ENCODE measurements at regions not wholly inside any gene's neighbourhood (a gene's known extent, or its start where the extent isn't known, plus 50 kb on each side); places are given as distances from the start of the nearest gene placed in this dataset.

DNA sequence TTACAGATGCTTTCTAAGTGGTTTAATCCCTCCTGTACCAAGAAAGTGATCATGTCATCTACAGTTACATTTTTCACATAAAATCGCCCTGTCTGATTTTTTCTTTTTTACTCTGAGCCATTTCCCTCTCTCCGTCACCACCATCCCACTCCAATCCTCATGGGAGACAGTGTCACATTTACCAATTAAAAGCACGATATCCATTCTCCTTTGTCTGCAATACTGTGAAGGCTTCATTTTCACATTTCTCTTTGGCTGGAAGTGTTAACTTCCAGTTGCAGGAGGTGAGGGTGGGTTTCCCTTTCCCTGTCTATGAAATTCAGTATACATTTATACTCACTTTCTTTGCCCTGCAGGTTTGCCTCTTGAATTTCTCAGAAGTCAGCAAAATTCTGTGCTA is 372.7 kb upstream of the CNR1 start:
- TF ChIP-seq, protein P1, sequence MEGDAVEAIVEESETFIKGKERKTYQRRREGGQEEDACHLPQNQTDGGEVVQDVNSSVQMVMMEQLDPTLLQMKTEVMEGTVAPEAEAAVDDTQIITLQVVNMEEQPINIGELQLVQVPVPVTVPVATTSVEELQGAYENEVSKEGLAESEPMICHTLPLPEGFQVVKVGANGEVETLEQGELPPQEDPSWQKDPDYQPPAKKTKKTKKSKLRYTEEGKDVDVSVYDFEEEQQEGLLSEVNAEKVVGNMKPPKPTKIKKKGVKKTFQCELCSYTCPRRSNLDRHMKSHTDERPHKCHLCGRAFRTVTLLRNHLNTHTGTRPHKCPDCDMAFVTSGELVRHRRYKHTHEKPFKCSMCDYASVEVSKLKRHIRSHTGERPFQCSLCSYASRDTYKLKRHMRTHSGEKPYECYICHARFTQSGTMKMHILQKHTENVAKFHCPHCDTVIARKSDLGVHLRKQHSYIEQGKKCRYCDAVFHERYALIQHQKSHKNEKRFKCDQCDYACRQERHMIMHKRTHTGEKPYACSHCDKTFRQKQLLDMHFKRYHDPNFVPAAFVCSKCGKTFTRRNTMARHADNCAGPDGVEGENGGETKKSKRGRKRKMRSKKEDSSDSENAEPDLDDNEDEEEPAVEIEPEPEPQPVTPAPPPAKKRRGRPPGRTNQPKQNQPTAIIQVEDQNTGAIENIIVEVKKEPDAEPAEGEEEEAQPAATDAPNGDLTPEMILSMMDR (IDR thresholded peaks at IDR 0.05; ENCODE audit: low read depth, low read length, missing control alignments): no peak
- no peak for DNase-seq (ENCODE audit: low read depth)
- no peak overlapping the region for H3K4me3 ChIP-seq (ENCODE audit: low read depth, low read length)

DNA sequence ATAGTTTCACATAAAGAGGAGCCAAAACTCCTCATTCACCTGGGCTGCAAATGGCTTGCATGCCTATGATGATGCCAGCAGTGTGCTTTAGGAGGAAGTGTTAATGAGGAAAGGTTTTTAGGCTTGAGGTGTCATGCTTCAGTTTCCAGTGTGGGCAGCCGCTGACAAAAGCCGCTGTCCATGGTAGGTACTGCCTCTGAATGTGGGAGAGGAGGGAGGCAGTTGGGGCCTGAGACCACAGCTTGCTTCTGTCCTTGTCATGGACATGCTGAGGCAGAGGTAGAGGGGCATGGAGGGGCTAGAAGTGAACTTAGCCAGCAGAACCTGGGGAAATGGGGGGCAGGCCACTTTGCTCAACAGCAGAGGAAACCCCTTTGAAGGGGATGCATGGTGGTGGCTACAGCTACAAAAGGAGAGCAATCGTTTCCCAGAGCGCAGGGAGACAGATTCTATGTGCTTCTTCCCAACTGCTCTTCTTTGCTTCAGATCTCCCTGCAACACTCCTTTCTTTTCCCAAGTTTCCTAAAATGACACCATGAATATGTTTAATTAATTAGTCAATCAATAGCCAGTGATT is 372.1 kb upstream of the CNR1 start:
- TF ChIP-seq, protein P1 (IDR thresholded peaks at IDR 0.05; ENCODE audit: low read depth, low read length, missing control alignments): no peak
- no peak for DNase-seq (ENCODE audit: low read depth)
- H3K4me3 ChIP-seq (ENCODE audit: low read depth, low read length): no peak overlapping the region

DNA sequence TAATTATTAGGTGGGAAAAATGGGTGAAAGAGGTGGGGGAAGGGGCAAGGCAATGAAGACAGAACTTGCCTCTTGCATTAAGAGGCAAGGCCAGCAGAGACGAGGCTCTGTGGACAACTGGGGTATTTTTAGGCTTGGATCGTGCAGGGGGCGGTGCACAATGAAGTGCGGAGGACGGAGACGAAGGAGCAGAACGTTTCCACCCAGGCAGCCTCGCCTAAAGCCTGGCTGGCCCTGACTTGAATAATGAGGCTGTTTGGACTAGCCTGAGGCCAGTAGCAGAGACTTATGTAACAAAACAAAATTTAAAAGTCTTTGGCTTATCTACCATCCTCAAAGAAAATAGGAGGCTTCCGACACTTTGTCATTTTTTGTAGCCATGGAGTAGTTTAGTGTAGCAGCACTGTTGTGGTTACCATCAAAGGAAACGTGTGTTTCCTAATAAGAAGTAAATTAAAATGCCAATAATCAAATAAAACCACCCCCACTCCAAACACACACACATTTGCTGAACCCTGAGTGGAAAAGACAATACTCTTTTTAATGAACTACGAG is 370.0 kb upstream of the CNR1 start:
- TF ChIP-seq, protein P1 (IDR thresholded peaks at IDR 0.05; ENCODE audit: low read depth, low read length, missing control alignments): no peak
- H3K4me3 ChIP-seq (ENCODE audit: low read depth, low read length): no peak overlapping the region
- DNase-seq (ENCODE audit: low read depth): no peak

DNA sequence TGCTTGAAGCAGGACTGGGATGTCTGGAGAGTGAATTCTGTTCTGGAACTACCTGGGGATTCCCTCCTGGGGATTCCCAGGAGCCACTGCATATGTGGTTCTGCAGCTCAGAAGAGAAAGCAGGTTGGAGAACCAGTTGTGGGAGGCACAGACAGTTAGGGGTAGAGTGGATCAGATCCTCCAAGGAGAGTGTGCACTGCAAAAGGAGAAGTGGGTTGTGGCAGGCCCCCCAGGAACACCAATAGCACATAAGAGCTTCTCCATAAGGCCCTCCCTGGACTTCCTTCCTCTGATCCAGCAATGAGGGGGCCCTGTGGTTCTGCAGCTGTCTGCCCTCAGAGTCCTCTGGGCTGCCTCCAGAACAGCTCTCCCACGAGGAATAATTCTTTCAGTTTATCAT is 369.2 kb upstream of the CNR1 start:
- no peak for DNase-seq (ENCODE audit: low read depth)
- H3K4me3 ChIP-seq (ENCODE audit: low read depth, low read length): no peak overlapping the region
- TF ChIP-seq, protein P1 (IDR thresholded peaks at IDR 0.05; ENCODE audit: low read depth, low read length, missing control alignments): no peak

DNA sequence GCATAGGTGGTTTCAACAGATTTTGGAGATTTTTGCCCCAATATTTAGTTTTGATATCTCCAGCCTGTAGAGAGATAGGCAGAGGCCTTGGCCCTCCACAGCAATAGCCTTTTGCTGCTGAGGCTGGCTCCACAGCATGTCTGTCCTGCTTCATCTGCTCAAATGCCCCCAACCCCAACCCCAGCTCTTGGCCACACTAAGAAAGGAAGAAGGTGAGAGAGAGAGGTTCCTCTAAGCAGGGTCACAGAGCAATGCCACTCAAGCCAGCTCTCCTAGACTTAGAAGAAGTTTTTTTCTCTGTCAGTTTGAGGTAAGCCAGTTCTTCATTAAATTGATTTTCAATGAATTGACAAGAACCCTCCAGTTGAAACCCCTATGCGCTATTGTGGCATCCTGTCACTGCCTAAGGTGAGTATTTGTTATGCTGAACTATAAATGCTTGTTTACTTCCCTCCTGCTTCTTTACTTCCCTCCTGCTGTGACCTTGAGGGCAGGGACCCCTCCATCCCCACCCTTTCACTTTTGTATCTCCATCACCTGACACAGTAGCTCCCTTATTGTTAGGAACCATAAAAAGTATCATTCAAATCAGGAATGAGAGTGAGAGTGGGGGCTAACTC is 366.2 kb upstream of the CNR1 start:
- no peak overlapping the region for H3K4me3 ChIP-seq (ENCODE audit: low read depth, low read length)
- TF ChIP-seq, protein P1 (IDR thresholded peaks at IDR 0.05; ENCODE audit: low read depth, low read length, missing control alignments): no peak
- no peak for DNase-seq (ENCODE audit: low read depth)

DNA sequence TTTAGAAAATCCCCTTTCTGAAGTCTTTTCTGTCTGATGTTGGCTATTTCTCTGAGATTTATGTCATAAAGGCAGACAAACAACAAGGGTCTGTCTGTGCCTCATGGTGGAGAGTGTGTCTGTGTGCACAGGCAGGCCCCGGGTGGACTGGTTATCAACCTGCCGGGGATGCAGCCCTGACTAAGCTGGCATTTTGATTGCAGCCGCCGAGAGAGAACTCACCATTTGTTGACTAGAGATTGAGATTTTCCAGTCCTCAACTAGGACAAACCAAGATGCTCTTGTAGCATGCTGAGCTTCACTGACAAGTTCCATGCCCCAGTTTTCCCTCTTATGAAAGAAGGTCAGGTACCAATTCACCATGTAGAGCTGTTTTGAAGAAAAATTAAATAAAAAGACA is 363.6 kb upstream of the CNR1 start:
- no peak overlapping the region for H3K4me3 ChIP-seq (ENCODE audit: low read depth, low read length)
- TF ChIP-seq, protein P1 (IDR thresholded peaks at IDR 0.05; ENCODE audit: low read depth, low read length, missing control alignments): no peak
- no peak for DNase-seq (ENCODE audit: low read depth)

DNA sequence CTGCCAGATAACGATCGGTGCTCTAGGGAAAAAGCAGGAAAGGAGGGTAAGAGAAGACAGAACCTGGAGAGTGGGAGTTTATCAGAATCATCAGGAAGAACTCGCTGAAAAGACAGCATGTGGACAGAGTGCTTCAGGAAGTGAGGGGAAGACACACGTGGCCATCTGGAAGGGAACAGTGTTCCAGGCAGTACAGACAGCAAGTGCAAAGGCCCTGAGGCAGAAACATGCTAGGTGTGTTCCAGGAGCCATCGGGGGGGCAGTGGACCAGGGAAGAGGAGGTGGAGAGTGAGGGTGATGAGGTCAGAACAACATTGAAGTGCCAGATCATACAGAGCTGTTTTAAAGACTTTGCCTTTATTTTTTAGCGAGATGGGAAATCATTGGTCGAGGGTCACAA is 354.3 kb upstream of the CNR1 start:
- H3K4me3 ChIP-seq (ENCODE audit: low read depth, low read length): no peak overlapping the region
- TF ChIP-seq, protein P1 (IDR thresholded peaks at IDR 0.05; ENCODE audit: low read depth, low read length, missing control alignments): no peak
- no peak for DNase-seq (ENCODE audit: low read depth)
